Activated CD4-positive, alpha-beta T cell treated with anti-CD3 and anti-CD28 coated beads, Interleukin-2, amount 50 U/mL, for 48 hours (primary cell): ENCODE measurements at regions not wholly inside any gene's neighbourhood (a gene's known extent, or its start where the extent isn't known, plus 50 kb on each side); places are given as distances from the start of the nearest gene placed in this dataset.
"Not testable (repeated sequence)": the region's sequence is repeated elsewhere in the genome, so short reads cannot be mapped to it uniquely, and the experiment has no call there.

Source experiments
- DNase-seq, 2 experiments: peaks; one replicate each; pipeline ENCODE4 v3.0.0-alpha.2; 2020

GRCh38 chrX:102784550-102784949 lies 64.0 kb downstream of the GPRASP3 start:
- no peak for DNase-seq

- no peak for DNase-seq
Measured at GRCh38 chrX:102787283-102787682, 66.7 kb downstream of the GPRASP3 start.

GRCh38 chrX:102808336-102808735 lies 87.8 kb downstream of the GPRASP3 start:
- DNase-seq = no peak

GRCh38 chrX:102818269-102818668 lies 97.7 kb downstream of the GPRASP3 start:
- DNase-seq = not testable (repeated sequence)

- no peak for DNase-seq
Measured at GRCh38 chrX:102832661-102833060, 104.4 kb upstream of the RAB40AL start.

DNA sequence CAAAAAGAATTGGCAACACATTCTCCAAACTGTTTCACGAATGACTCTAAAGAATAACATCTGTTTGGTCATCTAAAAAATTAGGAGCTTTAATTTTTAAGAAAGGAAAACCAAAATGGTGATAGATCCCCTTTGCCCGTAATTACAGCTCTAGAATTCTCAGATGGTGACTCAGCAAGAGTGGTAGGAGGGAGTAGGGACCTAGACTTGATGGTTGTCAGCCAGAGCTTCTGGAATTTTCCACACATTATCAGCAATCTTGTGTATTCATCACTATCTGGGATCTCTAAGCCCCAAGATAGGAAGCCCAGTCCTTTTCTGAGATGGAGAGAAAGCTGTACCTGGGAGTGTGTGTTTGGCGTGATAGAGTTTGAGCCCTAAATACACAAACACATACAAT lies 103.9 kb upstream of the RAB40AL start:
- no peak for DNase-seq

DNA sequence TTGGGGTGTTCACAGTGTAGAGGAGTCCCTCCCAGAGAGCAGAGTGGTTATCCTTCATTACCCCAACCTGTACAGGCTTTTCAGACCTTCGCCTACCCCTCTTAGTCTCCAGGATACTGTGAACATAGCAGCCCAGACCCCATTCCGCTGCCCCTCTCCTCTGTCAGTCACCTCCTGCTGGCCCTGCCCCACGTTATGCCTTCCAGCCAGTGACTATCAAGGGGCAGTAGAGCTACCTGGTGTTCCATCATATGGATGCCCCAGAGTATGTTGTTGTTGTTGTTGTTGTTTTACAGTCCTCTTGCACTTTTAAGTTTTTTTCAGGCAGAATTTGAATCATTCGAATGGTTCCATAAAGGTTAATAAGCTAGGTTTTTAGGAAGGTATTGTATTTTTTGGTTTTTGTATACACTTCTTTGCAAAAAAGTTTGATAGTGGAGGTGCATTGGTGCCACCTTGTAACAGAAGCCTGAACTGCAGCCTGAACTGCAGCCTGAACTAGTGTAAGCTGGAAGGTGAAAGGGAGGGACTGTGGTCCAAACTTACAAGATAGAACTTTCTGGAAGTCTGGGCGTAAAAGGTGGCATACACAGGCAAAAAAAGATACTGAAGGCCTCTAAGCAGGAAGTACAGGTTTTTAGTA lies 101.4 kb upstream of the RAB40AL start:
- DNase-seq = peak in 1 of 2 experiments; percentile 9

DNA sequence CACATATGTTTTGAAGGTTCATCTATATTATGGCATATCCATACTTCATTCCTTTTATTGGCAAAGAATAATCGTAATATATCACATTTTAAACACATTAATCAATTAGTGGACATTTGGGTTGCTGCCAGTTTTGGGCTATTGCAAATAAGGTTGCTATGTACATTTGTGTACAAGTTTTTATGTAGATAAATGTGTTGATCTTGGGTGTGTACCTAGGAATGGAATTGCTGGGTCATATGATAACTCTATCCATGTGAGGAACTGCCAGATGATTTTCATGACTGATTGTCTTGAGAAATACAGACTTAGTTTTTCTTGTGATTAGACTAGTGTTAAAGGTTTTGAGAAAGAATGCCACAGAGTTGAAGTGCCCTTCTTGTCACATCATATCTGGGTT lies 99.2 kb upstream of the RAB40AL start:
- no peak for DNase-seq

DNA sequence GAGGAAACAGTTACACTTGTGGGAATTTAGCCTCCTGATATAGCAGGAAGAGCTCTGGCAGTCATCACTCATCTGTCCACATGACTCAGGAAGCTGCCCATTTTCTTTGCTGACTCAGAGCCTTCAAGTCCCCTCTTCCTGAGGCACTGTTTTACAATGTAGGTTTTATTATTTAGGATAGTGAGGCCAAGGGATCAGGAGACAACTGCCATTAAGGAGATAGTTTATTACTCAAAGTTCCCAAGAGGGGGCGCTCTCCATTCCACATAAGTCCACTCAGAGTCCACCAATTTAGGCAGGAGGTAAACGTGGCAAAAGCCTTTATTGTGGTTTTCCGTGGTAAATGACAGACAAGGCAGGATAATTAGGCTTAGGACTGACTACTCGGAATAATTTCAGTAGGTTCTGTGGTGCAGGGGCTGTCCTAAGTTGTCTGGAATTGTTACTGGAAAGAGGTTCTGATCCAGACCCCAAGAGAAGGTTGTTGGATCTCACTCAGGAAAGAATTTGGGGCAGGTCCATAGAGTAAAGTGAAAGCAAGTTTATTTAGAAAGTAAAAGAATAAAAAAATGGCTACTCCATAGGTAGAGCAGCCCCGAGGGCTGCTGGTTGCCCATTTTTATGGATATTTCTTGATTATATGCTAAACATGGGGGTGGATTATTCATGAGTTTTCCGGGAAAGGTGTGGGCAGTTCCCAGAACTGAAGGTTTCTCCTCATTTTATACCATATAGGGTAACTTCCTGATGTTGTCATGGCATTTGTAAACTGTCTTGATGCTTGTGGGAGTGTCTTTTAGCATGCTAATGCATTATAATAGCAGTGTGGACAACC lies 96.0 kb upstream of the RAB40AL start:
- DNase-seq = no peak

- DNase-seq = no peak
Measured at GRCh38 chrX:102841706-102842003, 95.4 kb upstream of the RAB40AL start.

DNA sequence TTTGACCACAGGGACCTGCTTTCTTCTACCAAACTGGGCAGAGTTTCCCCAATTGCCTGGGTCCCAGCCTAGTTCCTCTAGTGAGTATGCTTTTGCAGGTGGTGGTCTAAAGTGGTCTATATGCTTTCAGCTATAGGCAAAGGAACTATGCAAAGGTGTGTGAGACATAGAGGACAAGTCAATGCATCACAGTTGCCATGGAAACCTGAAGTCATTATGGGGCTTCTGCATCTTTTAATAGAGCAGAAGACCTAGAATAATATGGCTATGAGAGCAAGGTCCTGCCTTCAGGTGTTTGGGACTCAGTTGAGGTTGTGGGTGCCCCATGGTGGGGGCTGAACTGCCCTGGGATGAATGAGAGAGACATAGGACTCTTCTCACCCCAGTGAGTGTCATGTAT lies 92.1 kb upstream of the RAB40AL start:
- no peak for DNase-seq

DNA sequence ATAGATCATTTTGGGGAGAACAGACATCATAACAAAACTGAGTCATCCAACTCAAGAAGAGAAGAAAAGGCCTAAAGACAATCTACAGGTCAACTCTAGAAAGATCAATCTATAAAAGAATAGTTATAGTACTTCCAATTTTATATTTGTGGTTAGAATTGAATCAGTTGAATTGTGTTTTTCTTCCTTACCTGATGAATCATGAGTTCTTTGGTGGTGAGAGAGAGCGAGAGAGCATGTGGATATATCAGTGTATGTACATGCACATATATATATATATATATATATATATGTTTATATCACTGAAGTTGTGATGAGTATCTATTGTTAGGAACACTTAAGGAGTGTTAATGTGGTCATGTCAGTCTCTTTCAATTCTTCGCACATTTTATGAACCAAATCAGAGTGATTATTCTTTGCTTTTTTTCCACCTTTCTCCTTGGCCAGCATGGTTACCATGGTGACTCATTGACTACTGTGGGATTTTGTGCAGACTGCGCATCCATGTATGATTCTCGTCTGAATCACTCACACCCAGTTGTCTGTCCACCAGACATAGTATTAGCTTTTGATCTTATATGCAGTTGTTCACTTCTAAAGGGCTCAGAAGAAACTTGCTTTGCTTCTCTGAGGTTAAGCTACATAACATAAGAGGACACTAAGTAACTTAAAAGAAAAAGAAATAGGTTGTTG lies 90.4 kb upstream of the RAB40AL start:
- no peak for DNase-seq

GRCh38 chrX:102847362-102847761 lies 89.7 kb upstream of the RAB40AL start:
- no peak for DNase-seq

DNA sequence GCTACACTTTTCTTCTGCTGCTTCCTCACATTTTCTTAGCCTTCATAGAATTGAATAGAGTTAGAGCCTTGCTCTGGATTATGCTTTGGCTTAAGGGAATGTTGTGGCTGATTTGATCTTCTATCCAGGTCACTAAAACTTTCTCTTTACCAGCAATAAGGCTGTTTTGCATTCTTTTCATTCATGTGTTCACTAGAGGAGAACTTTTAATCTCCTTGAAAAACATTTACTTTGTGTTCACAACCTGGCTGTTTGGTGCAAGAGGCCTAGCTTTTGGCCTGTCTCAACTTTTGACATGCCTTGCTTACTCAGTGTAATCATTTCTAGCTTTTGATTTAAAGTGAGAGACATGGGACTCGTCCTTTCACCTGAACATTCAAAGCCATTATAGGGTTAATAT lies 87.7 kb upstream of the RAB40AL start:
- DNase-seq = no peak

DNA sequence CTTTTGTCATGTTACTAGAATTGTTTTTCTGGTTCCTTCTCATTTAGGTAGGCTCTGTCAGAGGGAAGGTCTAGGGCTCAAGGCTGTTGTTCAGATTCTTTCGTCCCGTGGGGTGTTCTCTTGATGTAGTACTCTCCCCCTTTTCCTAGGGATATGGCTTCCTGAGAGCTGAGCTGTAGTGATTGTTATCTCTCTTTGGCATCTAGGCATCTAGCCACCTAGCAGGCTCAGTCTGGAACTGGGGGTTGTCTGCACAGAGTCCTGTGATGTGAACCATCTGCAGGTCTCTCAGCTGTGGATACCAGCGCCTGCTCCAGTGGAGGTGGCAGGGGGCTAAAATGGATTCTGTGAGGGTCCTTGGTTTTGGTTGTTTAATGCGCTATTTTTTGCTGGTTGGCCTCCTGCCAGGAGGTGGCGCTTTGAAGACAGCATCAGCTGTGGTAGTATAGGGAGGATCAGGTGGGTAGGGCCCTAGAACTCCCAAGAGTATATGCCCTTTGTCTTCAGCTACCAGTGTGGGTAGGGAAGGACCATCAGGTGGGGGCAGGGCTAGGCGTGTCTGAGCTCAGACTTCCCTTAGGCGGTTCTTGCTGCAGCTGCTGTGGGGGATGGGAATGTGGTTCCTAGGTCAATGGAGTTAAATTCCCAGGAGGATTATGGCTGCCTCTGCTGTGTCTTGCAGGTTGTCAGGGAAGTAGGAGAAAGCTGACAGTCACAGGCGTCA lies 78.1 kb upstream of the RAB40AL start:
- not testable (repeated sequence) for DNase-seq

GRCh38 chrX:102859550-102859871 lies 77.6 kb upstream of the RAB40AL start:
- DNase-seq = no peak

- DNase-seq = no peak
Measured at GRCh38 chrX:102860235-102860634, 76.8 kb upstream of the RAB40AL start.

- DNase-seq = peak; percentile 86 to 87
Measured at GRCh38 chrX:102863735-102864134, 73.3 kb upstream of the RAB40AL start.

DNA sequence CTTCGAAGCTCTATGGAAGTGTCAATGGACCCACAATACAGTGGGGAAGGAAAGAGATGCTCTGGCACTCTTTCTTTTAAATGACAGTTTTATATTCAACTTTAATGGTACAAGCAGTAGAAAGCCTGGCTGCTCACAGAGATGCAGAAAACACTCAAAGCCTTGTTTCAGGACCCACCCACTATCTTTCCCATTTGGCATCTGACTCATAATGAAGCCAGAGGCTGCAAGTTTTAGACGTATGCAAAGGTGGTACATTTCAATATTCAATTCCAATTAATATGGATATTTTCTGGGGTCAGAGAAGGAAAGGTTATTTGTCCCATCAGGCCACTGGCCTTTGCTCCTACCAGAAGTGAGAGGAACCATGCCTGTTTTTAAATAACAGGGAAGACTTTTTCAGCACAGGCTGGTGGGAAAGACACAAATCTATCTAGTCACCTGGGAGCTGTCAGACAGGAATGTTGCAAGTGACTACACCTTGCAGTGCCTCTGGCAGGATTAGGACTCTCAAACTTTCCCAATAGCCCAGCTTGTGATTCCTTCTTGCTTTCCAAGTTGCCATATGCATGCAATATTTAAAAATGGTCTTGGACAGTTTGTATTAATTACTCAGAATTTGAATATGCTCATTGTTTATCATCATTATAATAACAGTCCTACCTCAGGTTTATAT lies 70.0 kb upstream of the RAB40AL start:
- no peak for DNase-seq

DNA sequence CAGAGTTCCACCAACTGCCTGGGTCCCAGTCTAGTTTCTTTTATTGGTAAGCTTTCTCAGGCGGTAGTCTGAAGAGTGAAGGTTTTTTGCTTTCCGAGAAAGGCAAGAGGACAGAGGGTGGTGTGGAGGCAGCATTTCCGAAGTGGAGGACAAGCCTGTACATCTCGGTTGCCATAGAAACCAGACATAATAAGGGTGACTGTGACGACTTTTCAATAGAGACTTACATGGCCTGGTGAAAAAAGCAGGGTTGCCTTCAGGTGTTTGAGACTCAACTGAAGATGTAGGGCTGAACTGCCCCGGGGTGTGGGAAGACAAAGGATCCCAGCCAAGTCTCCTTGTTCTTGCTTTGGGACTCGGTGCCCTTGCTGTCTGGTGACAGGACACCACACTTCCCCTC lies 53.6 kb upstream of the RAB40AL start:
- DNase-seq = no peak
